ENCODE measurements at regions not wholly inside any gene's neighbourhood (a gene's known extent, or its start where the extent isn't known, plus 50 kb on each side); places are given as distances from the start of the nearest gene placed in this dataset.
"Not testable (repeated sequence)": the region's sequence is repeated elsewhere in the genome, so short reads cannot be mapped to it uniquely, and the experiment has no call there.

DNA sequence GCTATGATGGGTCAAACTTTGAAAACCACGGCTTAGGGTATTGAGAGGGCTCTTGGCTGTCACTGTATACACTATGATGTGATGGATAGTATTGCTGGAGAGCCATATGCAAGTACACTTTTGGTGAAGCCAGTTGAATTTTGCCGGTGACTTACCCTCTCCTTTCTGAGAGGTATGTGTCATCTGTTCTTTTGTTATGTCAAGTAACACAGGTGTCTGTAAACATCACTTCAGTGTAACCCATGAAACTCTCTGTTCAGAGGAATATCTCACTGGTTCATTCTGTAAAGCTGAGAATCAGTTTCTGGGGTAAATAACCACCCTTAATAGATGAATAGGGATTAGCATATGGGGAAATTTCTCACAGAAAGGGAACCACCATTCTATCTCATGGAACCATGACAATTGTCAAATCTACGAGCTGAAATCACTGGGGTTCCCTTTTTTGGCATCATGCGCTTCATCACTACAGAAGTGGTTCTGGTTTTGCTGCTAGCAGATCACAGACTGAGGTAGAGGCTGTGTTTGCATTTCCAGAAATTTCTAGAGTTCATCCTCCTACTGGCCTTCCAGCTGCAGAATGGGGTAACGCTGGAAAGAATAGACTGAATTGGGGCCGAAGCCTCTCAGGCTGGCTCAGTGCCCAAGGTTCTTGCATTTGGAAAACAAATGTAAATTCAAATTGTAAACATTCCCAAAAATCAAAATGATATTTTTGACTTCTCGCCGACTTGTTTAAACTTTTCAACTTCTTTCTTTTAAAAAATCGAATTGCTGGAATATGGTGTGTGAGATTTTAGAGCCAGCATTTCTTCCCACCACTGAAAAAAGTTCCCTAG is 83.3 kb upstream of the CREB5 start:
- no peak for DNase-seq (ENCODE audit: low read depth, low spot score)

DNA sequence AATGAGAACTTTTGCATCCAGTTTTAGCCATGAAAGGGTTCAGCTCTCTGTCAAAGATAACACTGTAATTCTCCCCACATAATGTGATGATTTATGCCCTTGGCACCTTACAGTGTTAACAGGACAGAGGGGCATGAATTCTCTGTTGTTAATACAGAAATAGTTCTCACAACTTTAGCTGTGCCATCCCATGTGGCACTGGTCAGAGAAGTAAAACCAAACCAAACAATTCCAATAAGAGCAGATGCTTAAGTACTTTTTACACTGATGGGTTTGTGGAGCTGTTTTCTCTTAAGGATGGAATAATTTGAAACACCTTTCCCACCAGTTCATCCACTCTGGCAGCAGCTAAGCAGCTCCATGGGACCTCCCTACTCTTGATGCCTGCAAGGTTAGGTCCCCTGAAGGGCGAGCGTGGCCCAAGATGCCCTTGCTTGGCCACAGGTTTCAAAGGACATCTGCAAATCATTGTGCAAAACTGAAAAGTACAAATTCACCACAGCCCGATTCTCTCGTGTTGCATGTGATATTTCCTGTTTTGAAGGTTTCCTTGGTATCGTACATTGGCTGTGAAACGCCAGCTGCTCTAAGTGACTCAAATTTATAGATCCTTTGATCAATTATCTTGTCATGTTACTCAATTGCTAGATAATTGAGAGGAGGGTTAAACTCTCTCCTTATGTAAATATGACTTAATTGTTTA is 82.5 kb upstream of the CREB5 start:
- DNase-seq (ENCODE audit: low read depth, low spot score) = no peak

DNA sequence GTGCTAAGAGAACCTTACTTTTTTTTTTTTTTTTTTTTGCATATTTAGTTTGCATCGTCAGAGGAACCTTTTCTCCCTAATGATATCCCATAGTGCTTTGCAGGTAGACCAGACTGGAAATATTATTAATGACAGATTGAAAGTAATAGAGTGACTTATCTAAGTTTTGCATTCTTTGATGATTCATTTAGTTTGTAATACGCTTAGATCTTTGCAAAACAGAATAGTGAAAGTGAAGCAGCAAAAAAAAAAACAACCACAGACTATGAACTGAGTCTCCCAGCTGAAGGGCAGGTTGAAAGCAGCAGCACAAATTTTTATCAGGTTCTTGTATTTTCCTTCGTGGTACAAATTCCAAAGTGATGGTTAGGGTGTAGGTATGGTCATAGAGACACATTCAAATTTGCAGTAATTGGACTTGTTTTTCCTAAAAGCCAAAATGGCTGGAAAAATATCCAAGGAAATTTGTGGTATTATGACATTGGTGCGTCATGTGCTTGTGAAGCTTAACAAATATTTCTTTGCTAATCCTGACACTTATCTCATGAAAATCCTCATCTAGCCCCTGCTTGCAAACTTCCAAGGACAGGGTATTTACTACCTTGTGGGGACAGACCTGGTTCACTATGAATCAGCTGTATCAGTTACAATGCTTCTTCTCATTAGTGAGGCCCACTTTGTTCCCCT is 81.8 kb upstream of the CREB5 start:
- DNase-seq (ENCODE audit: low read depth, low spot score) = no peak

DNA sequence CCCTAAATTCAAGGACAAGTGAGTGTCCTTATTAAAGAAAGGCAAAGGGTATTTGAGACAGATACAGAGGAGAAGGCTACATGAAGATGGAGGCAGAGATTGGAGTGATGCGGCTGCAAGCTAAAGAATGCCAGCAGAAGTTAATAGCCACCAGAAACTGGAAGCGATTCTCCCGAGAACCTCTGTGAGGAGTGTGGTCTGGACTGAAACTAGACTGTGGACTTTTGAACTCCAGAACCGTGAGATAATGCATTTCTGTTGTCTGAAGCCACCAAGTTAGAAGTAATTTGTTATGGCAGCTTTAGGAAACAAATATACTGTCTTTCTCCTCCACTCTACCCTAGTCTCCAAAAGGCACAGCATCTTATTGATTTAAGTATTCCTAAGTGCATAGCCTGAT is 80.3 kb upstream of the CREB5 start:
- DNase-seq (ENCODE audit: low read depth, low spot score) = no peak

DNA sequence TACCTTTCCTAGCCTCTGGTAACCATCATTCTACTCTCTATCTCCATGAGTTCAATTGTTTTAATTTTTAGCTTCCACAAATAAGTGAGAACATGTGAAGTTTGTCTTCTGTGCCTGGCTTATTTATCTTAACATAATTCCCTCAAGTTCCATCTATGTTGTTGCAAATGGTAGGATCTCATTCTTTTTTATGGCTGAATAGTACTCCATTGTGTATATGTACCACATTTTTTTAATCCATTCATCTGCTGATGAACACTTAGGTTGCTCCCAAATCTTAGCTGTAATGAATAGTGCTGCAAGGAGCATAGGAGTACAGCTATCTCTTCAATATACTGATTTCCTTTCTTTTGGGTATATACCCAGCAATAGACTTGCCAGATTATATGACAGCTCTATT is 78.8 kb upstream of the CREB5 start:
- DNase-seq (ENCODE audit: low read depth, low spot score) = not testable (repeated sequence)

DNA sequence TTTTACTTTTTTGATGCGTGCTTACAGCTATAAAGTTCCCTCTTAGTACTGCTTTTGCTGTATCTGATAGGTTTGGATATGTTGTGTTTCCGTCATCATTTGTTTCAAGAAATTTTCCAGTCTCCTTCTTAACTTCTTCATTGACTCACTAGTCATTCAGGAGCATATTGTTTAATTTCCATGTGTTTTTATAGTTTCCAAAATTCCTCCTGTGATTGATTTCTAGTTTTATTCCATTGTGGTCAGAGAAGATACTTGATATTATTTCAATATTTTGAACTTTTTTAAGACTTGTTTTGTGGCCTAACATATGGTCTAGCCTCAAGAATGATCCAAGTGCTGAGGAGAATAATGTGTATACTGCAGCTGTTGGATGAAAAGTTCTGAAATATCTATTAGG is 75.5 kb upstream of the CREB5 start:
- DNase-seq (ENCODE audit: low read depth, low spot score) = no peak

DNA sequence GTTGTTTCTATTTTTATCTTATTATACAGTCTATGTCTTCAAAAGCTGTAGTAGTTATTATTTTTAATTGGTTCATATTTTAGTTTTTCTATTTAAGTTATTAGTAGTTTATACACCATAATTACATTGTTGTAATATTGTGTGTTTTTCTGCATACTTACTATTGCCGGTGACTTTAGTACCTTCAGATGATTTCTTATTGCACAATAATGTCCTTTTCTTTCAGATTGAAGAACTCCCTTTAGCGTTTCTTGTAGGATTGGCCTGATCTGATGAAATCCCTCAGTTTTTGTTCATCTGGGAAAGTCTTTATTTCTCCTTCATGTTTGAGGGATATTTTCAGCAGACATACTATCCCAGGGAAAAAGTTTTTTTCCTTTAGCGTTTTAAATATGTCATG is 74.3 kb upstream of the CREB5 start:
- no peak for DNase-seq (ENCODE audit: low read depth, low spot score)

DNA sequence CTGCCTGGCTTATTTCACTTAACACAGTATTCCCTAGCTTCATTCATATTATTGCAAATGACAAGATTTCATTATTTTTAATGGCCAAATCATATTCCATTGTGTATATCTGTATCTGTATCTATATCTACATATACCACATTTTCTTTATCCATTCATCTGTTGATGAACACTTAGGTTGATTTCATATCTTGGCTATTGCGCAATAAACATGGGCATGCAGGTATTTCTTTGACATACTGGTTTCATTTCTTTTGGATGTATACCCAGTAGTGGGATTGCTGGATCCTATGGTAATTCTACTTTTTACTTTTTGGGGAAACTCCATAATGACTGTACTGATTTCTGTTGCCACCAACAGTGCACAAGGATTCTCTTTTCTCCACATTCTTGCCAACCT is 68.9 kb upstream of the CREB5 start:
- no peak for DNase-seq (ENCODE audit: low read depth, low spot score)

DNA sequence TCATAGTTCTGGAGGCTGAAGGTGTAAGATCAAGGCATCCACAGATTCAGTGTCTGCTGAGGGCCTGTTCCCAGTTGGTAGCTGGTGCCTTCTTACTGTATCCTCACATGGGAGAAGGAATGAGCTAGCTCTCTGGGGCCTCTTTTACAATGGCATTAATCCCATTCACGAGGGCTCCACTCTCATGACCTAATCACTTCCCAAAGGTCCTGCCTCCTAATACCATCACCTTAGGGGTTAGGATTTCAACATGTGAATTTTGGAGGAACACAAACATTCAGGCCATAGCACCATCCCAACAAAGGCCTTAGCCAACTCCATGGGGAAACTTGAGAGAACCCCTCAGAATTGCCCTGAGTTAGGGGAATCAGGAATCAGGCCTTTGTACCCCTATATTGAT is 66.1 kb upstream of the CREB5 start:
- no peak for DNase-seq (ENCODE audit: low read depth, low spot score)

DNA sequence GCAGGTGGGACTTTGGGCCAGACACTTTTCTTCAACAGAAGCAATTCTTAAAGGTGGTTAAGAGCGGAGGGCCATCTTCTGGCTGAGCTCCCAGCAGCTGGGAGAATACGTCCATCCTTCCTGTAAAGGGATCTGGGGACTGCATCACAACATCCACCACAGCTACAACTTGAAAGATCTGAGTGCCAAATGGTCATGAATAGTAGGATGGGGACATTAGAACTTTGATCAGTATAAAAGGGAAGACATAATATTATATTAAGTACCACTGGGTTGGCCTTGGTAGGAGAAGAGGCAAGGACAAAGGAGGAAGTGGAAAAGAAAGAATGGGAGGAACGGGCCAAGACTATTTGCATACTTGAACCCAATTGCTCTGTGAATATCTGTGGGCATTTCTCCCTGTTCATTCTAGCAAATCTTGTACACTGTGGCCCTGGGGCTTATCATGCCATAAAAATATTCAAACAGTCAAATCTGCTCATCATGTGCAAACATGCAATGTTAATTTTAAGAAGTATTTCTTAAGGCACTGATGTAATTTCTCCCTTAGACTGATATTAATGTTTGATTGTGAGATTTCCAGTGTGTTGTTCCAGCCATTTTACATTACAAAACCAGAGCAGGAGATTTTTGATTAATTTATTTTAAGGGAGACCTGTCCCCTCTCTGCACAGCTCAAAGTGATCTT is 65.5 kb upstream of the CREB5 start:
- DNase-seq (ENCODE audit: low read depth, low spot score) = no peak

DNA sequence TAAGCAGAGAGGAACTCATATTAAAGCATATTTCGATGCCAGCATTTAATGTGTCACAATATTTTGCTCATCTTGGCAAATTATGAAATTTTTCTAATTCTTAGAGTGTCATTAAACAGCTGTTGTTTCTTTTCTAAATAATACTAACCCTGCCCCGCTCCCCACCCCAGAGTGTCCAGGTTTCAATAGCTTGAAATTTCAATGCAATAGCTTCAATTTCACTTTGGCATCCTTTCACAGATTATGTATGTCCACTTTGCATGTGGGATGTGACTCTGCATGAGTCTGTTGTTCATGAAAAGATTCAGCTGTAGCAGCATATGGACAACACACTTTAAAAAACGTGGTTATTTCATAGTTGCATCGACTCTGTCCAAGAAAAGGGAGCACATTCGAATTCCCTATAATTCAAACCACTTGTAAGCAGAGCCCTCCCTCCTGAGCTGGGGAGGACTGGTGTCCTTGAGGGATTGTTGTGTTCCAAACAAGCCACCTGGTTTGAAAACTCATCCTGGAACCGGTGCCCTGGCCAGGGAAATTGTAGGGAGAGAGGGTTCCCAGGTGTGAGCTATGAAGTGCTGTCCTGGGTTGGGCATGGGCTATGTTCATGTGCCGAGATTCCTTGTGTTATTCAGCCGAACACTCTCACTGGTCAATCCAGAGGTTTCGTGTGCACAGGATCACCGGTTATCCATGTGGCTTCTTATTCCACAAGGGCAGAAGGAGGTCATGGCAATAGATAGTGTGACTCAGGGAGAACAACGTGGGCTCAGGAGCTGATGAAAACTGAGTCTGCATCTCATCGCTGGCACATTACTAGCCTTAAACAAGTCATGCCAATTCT is 64.6 kb upstream of the CREB5 start:
- DNase-seq (ENCODE audit: low read depth, low spot score) = no peak

DNA sequence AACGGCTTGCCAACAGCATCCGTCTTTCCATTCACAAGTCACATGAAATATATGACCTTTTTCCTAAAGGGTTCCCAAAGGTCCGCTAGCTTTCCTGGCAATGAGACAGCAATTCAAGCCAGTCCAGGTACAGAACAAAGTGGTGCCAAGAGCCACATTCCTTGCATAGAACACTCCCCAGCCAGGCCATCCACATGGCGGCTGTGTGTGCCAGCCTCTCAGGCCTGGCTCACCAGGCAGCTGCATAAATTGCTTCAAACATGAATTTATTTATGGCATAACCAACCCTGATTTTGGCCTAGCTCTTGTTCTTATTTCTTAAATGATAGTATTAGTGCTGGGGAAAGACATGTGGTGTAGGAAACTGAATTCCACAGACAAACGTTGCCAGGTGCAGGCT is 63.7 kb upstream of the CREB5 start:
- no peak for DNase-seq (ENCODE audit: low read depth, low spot score)

DNA sequence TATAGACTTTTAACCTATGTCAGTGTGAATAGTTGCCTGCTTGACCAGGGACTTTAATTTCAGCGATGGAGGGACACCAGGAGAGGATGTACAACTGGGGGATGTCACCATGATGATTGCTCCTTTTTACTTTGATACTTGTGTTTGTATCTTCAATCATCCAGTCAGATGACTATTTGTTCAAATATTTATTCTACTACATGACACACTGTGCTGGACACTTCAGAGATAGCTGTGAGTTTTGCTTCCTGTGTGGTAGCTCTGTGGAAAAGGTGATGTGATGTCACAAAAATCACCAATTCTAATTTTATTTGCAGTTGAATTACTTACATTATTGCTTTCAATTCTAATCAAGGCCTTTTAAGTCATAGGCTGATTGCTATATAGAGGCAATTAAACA is 62.7 kb upstream of the CREB5 start:
- no peak for DNase-seq (ENCODE audit: low read depth, low spot score)

DNA sequence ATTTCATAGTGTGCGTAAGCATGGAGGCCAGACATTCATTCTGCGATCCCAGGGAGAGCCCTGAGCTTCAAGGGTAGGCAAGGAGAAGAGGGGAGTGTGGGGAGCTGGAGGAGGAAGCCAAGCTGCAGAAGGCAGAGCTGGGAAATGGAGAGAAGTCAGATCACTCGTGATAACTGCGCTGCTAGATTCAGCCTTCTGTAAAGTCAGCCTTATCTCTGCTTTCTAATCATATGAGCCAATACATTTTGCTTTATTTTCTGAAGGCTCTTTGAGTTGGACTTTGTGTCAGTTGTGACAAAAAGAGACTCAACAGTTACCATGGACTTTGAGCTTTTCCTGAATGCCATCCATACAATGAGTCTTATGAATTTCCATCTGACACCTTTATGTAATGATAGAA is 61.7 kb upstream of the CREB5 start:
- no peak for DNase-seq (ENCODE audit: low read depth, low spot score)

DNA sequence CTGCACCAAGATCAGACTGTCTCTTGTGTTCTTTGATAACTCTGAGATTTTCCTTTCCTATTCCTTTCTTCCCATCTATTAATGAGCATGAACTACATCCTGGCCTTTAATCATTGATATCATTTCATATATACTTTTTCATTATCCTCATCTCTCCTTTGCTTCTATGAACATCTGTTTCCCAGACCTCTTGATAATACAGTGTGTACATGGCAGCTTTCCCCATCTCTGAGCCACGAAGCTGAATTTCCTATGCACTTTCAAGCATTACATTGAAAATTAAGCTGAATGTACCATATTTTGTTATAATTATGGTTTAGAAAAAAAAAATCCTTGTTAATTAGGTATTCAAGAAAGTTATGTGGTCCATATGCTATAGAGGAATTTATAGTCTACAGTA is 60.9 kb upstream of the CREB5 start:
- DNase-seq (ENCODE audit: low read depth, low spot score) = no peak

DNA sequence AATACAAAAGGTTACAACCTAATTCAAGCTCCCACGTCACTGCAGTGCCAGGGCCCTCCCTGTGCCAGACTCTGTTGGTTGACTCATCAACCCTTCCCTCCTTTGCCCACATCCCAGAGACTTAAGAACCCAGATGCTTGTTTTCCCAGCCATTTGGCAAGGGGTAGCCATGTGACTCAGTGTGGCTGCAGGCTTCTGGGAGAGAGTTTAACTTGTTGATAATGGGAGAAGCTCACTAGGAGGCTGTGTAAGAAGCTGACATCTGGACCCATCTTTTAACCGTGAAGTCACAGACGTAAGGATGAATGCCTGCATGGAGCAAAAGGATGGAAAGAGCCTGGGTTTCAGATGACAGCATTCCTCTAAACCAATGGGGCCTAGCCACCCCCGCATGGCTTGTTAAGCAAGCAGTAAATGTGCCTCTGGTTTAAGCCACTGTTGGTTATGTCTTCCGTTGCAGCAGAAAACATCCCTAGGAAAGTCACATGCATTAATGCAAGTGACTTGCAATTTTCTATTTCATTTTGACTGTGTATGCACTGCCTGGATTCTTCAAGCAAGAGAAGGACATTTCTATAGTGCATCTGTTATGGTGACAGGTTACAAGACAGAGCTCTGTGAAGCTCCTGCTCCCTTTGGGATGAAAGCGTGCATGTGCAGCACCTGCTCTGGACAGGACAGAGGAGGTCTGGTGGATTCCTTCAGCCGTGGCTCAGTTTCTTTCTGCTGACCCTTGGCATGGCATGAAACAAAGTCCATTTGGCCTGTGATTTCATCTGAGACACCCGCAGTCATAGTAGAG is 57.5 kb upstream of the CREB5 start:
- DNase-seq (ENCODE audit: low read depth, low spot score) = no peak

DNA sequence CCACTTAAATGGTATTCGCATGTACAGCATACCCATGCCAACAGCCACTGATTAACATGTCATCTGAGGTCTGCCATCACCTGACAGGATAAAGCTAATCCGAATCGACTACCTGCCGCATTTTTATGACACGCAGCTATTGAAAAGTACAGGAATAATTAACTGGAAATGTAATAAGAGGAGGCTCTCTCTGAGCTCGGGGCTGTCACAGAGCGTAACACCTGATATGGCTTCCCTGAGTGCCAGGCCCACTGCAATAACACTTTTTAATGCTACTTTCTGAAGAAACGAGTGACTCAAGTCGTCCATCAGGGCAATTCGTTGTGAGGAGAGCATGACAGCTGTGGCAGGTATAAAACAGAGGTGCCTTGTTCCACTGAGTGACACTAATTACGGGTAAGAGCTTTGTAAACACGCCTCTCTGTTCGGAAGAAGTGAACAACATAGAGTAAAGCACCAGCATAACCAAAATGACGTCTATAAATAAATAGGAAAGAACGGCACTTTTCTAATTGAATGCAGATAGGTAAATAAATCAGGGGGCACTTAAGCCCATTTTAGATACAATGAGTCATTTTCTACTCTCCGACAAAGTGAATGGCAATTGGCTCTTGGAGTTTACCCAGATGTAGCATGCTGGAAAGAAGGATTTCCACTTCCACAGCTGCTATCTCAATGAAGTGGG is 56.5 kb upstream of the CREB5 start:
- no peak for DNase-seq (ENCODE audit: low read depth, low spot score)

DNA sequence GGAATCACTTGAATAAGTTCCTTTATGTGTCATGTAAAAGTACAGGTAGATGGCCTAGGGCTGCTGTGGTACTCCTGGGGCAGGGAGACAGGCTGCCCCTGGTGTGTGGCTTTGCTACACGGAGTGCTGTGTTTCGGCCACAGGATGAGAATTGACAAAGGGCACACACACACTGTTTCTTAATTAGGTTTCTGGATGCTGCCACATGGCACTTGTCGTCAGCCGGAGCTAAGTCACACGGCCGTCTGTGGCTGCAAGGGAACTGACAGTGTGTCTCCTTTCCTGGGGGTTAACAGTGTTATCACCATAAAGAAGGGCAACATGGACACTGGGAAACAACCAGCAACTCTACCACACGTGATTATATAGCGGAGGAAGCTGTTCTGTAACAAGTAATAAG is 55.7 kb upstream of the CREB5 start:
- DNase-seq (ENCODE audit: low read depth, low spot score) = no peak

DNA sequence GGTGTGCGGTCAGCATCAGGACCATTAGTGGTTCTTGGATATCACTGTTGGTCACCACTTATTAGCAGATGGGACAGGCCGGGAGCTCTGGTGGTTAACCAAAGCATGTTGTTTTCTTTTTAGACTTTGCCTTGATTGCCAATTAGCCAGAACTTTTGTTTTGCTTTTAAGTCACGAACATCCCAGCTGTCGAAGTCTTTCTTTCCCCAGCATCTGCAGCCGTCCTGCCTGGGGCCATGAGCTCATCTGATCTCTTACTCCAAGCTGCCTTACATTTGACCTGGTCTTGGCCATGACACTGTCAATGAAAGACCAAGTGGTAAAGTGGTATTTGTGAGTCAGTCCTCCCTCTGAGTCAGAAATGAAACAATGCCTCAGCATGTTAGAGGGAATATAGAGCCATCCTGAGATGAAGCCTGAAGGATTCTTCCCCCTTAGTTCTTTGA is 53.9 kb upstream of the CREB5 start:
- no peak for DNase-seq (ENCODE audit: low read depth, low spot score)

DNA sequence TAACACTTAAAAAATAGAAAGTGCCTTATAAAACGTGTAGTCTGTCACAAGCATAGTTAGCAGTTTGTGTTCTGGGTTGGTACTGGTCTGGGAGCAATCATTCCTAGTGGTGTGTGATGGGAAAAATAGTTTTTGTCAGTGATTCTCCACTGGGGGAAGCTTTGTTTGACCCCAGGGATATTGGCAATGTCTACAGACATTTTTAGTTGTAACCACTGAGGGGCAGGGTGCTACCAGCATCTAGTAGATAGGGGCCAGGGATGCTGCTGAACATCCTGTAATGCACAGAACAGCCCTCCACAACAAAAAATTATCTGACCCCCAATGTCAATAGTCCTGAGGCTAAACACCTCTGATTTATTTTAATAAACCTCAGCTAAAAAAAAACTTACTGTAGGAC is 51.6 kb upstream of the CREB5 start:
- DNase-seq (ENCODE audit: low read depth, low spot score) = no peak

Data from activated CD4-positive, CD25-positive, alpha-beta regulatory T cell treated with anti-CD3 and anti-CD28 coated beads, Interleukin-2, amount 50 U/mL, for 16 hours (primary cell).